CD4-positive, alpha-beta T cell treated with Interleukin-4 for 1 hour (primary cell): ENCODE measurements at regions not wholly inside any gene's neighbourhood (a gene's known extent, or its start where the extent isn't known, plus 50 kb on each side); places are given as distances from the start of the nearest gene placed in this dataset.
"Not testable (repeated sequence)": the region's sequence is repeated elsewhere in the genome, so short reads cannot be mapped to it uniquely, and the experiment has no call there.

Source experiments
- DNase-seq, 2 donors: peaks; one replicate each; pipeline ENCODE4 v3.0.0-alpha.2; 2020 to 2022

GRCh38 chr6:133758815-133759335, 130.0 kb upstream of the TCF21 start:
- DNase-seq: no peak

- no peak for DNase-seq
Observed at GRCh38 chr6:133759524-133759923, 129.4 kb upstream of the TCF21 start.

- no peak for DNase-seq
Observed at GRCh38 chr6:133761706-133762105, 127.2 kb upstream of the TCF21 start.

- no peak for DNase-seq
Observed at GRCh38 chr6:133764008-133764753, 124.7 kb upstream of the TCF21 start.

DNA sequence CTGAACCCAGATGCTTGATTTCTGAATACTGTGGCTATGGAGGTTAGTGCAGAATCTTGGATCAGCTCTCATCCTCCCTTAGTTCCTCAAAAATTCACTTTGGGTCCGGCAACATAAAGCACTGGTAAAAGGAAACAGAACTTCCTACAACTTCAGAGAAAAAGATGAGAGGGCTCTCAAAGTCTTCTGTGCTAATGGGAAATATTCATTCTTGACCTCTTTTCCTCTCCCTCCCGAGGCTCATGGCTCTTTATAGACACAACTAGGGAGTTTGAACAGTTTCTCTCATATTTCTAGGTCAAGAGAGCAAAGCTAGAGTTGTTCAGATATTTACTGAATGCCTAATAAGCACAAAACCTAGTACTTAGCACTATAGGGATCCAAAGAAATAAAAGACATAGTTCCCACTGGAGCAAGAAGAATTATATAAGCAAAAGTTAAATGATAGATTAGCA, 124.1 kb upstream of the TCF21 start:
- DNase-seq: no peak

- DNase-seq: no peak
Observed at GRCh38 chr6:133767357-133767970, 121.4 kb upstream of the TCF21 start.

- no peak for DNase-seq
Observed at GRCh38 chr6:133768656-133769295, 120.1 kb upstream of the TCF21 start.

- DNase-seq: no peak
Observed at GRCh38 chr6:133769463-133769862, 119.5 kb upstream of the TCF21 start.

- no peak for DNase-seq
Observed at GRCh38 chr6:133772567-133772966, 116.3 kb upstream of the TCF21 start.

DNA sequence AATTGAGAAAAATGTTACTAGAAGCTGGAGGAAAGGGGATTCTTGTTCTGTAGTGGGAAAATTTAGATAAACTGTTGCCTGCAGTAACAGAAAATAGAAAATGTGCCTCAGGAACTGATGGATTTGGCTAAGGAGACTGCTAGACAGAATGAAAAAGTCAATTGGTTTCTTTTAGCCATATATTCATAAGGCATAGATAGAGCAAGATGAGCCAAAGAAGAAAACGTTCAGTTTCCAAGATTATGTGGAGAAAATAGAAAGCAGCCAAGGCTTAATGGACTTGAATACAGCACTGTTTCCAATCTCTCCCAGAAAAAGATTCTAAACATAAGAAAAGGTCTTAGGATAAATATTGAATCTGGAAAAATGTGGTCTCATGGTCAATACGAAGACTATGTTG, 115.1 kb upstream of the TCF21 start:
- no peak for DNase-seq

DNA sequence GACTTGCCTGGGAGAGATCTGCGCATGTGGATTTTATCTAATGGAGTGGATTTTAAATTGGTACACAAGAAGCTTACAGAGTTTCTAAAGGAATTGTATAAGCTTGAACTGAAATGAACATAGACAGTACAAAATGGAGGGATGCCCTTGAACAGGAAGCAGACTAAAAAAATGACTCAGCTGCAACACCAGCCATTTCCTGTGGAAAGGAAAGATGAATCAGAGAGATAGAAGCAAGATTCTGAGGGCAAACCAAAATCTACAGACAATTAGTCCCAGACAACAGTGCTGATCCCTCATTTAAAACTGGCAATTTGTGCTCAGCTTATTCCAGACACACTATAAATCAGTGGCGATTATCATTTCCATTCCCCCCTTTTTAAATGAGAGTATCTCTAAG, 114.6 kb upstream of the TCF21 start:
- no peak for DNase-seq

GRCh38 chr6:133778414-133779130, 110.3 kb upstream of the TCF21 start:
- no peak for DNase-seq

DNA sequence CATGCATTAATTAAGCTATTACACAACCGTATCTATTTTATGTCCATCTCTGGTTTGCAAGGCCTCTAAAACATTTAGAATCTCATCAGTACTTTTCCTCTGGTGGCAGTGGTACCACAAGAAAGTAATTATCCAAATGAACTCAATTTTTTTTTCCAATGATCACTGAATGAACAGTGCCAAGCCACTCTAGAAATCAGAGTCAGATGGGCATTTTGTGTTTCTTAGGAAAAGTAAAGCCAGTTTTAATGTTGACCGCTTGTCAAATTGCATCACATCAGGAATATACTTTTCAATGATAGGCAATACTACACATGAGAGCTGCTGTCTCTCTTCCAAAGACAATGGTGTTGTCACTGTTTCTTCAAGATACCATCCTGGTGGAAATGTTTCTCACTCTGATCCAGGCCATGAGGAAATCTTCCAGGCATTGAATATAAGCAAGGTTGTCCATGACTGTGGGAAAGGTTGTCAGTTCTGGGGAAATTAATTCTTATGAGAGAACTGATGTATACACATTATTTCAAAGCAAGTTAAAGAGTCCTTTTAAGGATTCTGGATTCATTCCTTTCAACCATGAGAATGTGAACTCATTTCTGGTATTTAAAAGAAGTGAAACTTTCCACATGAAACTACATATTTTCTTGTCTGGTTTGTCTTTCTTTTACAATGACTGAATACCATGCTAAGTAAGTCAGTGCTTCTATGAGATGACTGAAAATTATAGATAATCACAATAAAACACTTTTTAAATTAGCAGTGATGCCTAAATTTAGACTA, 108.8 kb upstream of the TCF21 start:
- DNase-seq: no peak

- DNase-seq: no peak
Observed at GRCh38 chr6:133786016-133786415, 102.9 kb upstream of the TCF21 start.

DNA sequence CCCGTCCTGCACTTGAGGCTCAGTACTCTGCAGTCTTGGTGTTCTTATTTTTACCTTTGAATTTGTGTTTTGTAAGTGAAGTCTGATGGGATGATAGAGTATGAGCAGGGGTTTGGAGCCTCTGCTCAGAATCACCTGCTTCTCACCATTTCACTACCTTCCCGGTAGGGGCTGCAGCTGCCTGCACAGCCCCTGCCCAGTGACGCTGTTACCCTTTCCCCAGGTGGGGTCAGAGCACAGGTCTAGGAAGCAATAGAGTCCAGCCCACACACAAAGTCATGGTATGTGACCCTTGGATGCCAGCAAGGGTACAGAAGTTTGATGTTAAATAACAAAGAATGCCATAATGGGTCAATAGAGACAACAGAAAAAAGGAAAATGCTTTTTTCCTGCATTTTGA, 101.8 kb upstream of the TCF21 start:
- no peak for DNase-seq

- no peak for DNase-seq
Observed at GRCh38 chr6:133787859-133788505, 100.9 kb upstream of the TCF21 start.

- no peak for DNase-seq
Observed at GRCh38 chr6:133788556-133788955, 100.4 kb upstream of the TCF21 start.

- not testable (repeated sequence) for DNase-seq
Observed at GRCh38 chr6:133789449-133789848, 99.5 kb upstream of the TCF21 start.

GRCh38 chr6:133790756-133791155, 98.2 kb upstream of the TCF21 start:
- DNase-seq: not testable (repeated sequence)

DNA sequence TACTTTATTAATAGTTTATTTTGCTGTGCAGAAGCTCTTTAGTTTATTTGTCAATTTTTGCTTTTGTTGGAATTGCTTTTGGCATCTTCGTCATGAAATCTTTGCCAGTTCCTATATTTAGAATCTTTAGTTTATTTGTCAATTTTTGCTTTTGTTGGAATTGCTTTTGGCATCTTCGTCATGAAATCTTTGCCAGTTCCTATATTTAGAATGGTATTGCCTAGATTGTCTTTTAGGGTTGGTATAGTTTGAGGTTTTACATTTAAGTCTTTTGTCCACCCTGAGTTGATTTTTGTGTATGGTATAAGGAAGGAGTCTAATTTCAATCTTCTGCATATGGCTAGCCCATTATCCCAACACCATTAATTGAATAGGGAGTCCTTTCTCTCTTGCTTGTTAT, 93.9 kb upstream of the TCF21 start:
- not testable (repeated sequence) for DNase-seq

DNA sequence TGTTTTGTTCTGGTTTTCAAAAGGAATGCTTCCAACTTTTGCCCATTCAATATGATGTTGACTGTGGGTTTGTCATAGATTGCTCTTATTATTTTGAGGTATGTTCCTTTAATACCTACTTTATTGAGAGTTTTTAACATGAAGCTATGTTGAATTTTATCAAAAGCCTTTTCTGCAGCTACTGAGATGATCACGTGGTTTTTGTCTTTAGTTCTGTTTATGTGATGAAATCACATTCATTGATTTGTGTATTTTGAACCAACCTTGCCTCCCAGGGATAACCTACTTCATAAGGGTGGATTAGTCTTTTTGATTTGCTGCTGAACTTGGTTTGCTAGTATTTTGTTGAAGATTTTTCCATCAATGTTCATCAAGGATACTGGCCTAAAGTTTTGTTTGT, 92.7 kb upstream of the TCF21 start:
- no peak for DNase-seq

DNA sequence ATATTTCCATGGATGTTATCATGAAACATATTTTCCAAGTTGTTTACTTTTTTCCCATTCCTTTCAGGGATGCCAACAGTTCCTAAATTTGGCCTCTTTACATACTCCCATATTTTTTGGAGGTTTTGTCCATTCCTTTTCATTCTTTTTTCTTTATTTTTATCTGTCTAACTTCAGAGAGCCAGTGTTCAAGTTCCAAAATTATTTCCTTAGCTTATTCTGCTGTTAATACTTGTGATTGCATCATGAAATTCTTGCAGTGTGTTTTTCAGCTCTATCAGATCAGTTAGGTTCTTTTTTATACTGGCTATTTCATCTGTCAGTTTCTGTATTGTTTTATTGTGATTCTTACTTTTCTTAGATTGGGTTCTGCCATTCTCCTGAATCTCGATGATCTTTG, 89.9 kb upstream of the TCF21 start:
- no peak for DNase-seq
